ENCODE measurements at regions not wholly inside any gene's neighbourhood (a gene's known extent, or its start where the extent isn't known, plus 50 kb on each side); places are given as distances from the start of the nearest gene placed in this dataset.

- H3K36me3 Mint-ChIP-seq (ENCODE audit: insufficient read depth), result no peaks in the 10 kb centered on the region
- DNase-seq (ENCODE audit: low spot score in 2 of 2) (no peak), ATAC-seq (replicated peaks; ENCODE audit: extremely low read depth, poor library complexity, severe bottlenecking) (no peak)
- no peak overlapping the region for H3K27ac Mint-ChIP-seq (ENCODE audit: low read depth)
- no peaks in the 10 kb centered on the region for H3K9me3 Mint-ChIP-seq
- no peaks in the 10 kb centered on the region for H3K4me1 Mint-ChIP-seq
- H3K4me3 Mint-ChIP-seq, result no peak overlapping the region
- H3K27me3 Mint-ChIP-seq, result no peaks in the 10 kb centered on the region
Observed at GRCh38 chr7:41820111-41820671, 117.3 kb upstream of the INHBA start.

- no peaks in the 10 kb centered on the region for H3K9me3 Mint-ChIP-seq
- ATAC-seq (replicated peaks; ENCODE audit: extremely low read depth, poor library complexity, severe bottlenecking) (no peak), DNase-seq (ENCODE audit: low spot score in 2 of 2) (no peak)
- no peak overlapping the region for H3K4me3 Mint-ChIP-seq
- no peaks in the 10 kb centered on the region for H3K27me3 Mint-ChIP-seq
- peaks cover 3% of the 10 kb centered on the region for H3K4me1 Mint-ChIP-seq
- H3K36me3 Mint-ChIP-seq (ENCODE audit: insufficient read depth), result no peaks in the 10 kb centered on the region
- no peak overlapping the region for H3K27ac Mint-ChIP-seq (ENCODE audit: low read depth)
Observed at GRCh38 chr7:41819645-41820044, 116.8 kb upstream of the INHBA start.

GRCh38 chr7:41818765-41819398 is 116.0 kb upstream of the INHBA start:
- Mint-ChIP-seq H3K27ac (ENCODE audit: low read depth) (no peak overlapping the region), H3K27me3 (no peaks in the 10 kb centered on the region), H3K36me3 (ENCODE audit: insufficient read depth) (no peaks in the 10 kb centered on the region), H3K4me3 (no peak overlapping the region), H3K4me1 (peaks cover 6% of the 10 kb centered on the region), H3K9me3 (no peaks in the 10 kb centered on the region)
- ATAC-seq (replicated peaks; ENCODE audit: extremely low read depth, poor library complexity, severe bottlenecking) (no peak), DNase-seq (ENCODE audit: low spot score in 2 of 2) (no peak)

GRCh38 chr7:41817386-41817785 is 114.5 kb upstream of the INHBA start:
- no peak for ATAC-seq (replicated peaks; ENCODE audit: extremely low read depth, poor library complexity, severe bottlenecking)
- Mint-ChIP-seq H3K27ac (ENCODE audit: low read depth) (no peak overlapping the region), H3K4me3 (no peak overlapping the region), H3K4me1 (peaks cover 6% of the 10 kb centered on the region), H3K9me3 (no peaks in the 10 kb centered on the region), H3K27me3 (no peaks in the 10 kb centered on the region), H3K36me3 (ENCODE audit: insufficient read depth) (no peaks in the 10 kb centered on the region)
- DNase-seq (ENCODE audit: low spot score in 2 of 2), result no peak

GRCh38 chr7:41816111-41816510 is 113.2 kb upstream of the INHBA start:
- peaks cover 6% of the 10 kb centered on the region for H3K4me1 Mint-ChIP-seq
- no peak overlapping the region for H3K4me3 Mint-ChIP-seq
- no peak for DNase-seq (ENCODE audit: low spot score in 2 of 2)
- H3K27ac Mint-ChIP-seq (ENCODE audit: low read depth), result no peak overlapping the region
- H3K36me3 Mint-ChIP-seq (ENCODE audit: insufficient read depth), result no peaks in the 10 kb centered on the region
- H3K9me3 Mint-ChIP-seq, result no peaks in the 10 kb centered on the region
- H3K27me3 Mint-ChIP-seq, result no peaks in the 10 kb centered on the region
- peak; percentile 32 for ATAC-seq (replicated peaks; ENCODE audit: extremely low read depth, poor library complexity, severe bottlenecking)

GRCh38 chr7:41814888-41815287 is 112.0 kb upstream of the INHBA start:
- H3K27me3 Mint-ChIP-seq, result no peaks in the 10 kb centered on the region
- no peaks in the 10 kb centered on the region for H3K9me3 Mint-ChIP-seq
- ATAC-seq (replicated peaks; ENCODE audit: extremely low read depth, poor library complexity, severe bottlenecking), result no peak
- H3K4me3 Mint-ChIP-seq, result no peak overlapping the region
- peaks cover 6% of the 10 kb centered on the region for H3K4me1 Mint-ChIP-seq
- no peak for DNase-seq (ENCODE audit: low spot score in 2 of 2)
- no peaks in the 10 kb centered on the region for H3K36me3 Mint-ChIP-seq (ENCODE audit: insufficient read depth)
- no peak overlapping the region for H3K27ac Mint-ChIP-seq (ENCODE audit: low read depth)

- DNase-seq (ENCODE audit: low spot score in 2 of 2) (no peak), ATAC-seq (replicated peaks; ENCODE audit: extremely low read depth, poor library complexity, severe bottlenecking) (no peak)
- Mint-ChIP-seq H3K27ac (ENCODE audit: low read depth) (no peak overlapping the region), H3K27me3 (no peaks in the 10 kb centered on the region), H3K4me1 (peaks cover 6% of the 10 kb centered on the region), H3K4me3 (no peak overlapping the region), H3K9me3 (no peaks in the 10 kb centered on the region), H3K36me3 (ENCODE audit: insufficient read depth) (no peaks in the 10 kb centered on the region)
Observed at GRCh38 chr7:41813286-41813685, 110.4 kb upstream of the INHBA start.

GRCh38 chr7:41811941-41812340 is 109.1 kb upstream of the INHBA start:
- H3K4me1 Mint-ChIP-seq, result peaks cover 6% of the 10 kb centered on the region
- H3K27me3 Mint-ChIP-seq, result no peaks in the 10 kb centered on the region
- H3K36me3 Mint-ChIP-seq (ENCODE audit: insufficient read depth), result no peaks in the 10 kb centered on the region
- DNase-seq (ENCODE audit: low spot score in 2 of 2), result no peak
- no peak overlapping the region for H3K27ac Mint-ChIP-seq (ENCODE audit: low read depth)
- no peak overlapping the region for H3K4me3 Mint-ChIP-seq
- no peaks in the 10 kb centered on the region for H3K9me3 Mint-ChIP-seq
- ATAC-seq (replicated peaks; ENCODE audit: extremely low read depth, poor library complexity, severe bottlenecking), result no peak

GRCh38 chr7:41809940-41810576 is 107.2 kb upstream of the INHBA start:
- Mint-ChIP-seq H3K27ac (ENCODE audit: low read depth) (no peak overlapping the region), H3K36me3 (ENCODE audit: insufficient read depth) (no peaks in the 10 kb centered on the region), H3K4me3 (no peak overlapping the region), H3K27me3 (no peaks in the 10 kb centered on the region), H3K4me1 (peaks cover 6% of the 10 kb centered on the region), H3K9me3 (no peaks in the 10 kb centered on the region)
- DNase-seq (ENCODE audit: low spot score in 2 of 2), result no peak
- no peak for ATAC-seq (replicated peaks; ENCODE audit: extremely low read depth, poor library complexity, severe bottlenecking)

GRCh38 chr7:41809529-41809939 is 106.6 kb upstream of the INHBA start:
- no peaks in the 10 kb centered on the region for H3K9me3 Mint-ChIP-seq
- H3K27me3 Mint-ChIP-seq, result no peaks in the 10 kb centered on the region
- no peak overlapping the region for H3K4me3 Mint-ChIP-seq
- H3K27ac Mint-ChIP-seq (ENCODE audit: low read depth), result no peak overlapping the region
- ATAC-seq (replicated peaks; ENCODE audit: extremely low read depth, poor library complexity, severe bottlenecking) (no peak), DNase-seq (ENCODE audit: low spot score in 2 of 2) (no peak)
- no peaks in the 10 kb centered on the region for H3K36me3 Mint-ChIP-seq (ENCODE audit: insufficient read depth)
- H3K4me1 Mint-ChIP-seq, result peaks cover 2% of the 10 kb centered on the region

- no peaks in the 10 kb centered on the region for H3K27me3 Mint-ChIP-seq
- ATAC-seq (replicated peaks; ENCODE audit: extremely low read depth, poor library complexity, severe bottlenecking) (no peak), DNase-seq (ENCODE audit: low spot score in 2 of 2) (no peak)
- no peaks in the 10 kb centered on the region for H3K9me3 Mint-ChIP-seq
- no peaks in the 10 kb centered on the region for H3K36me3 Mint-ChIP-seq (ENCODE audit: insufficient read depth)
- H3K27ac Mint-ChIP-seq (ENCODE audit: low read depth), result no peak overlapping the region
- no peaks in the 10 kb centered on the region for H3K4me1 Mint-ChIP-seq
- H3K4me3 Mint-ChIP-seq, result no peak overlapping the region
Observed at GRCh38 chr7:41809116-41809515, 106.2 kb upstream of the INHBA start.

- Mint-ChIP-seq H3K27ac (ENCODE audit: low read depth) (no peak overlapping the region), H3K36me3 (ENCODE audit: insufficient read depth) (no peaks in the 10 kb centered on the region), H3K27me3 (no peaks in the 10 kb centered on the region), H3K4me1 (no peaks in the 10 kb centered on the region), H3K9me3 (no peaks in the 10 kb centered on the region), H3K4me3 (no peak overlapping the region)
- DNase-seq (ENCODE audit: low spot score in 2 of 2) (no peak), ATAC-seq (replicated peaks; ENCODE audit: extremely low read depth, poor library complexity, severe bottlenecking) (no peak)
Observed at GRCh38 chr7:41808541-41808940, 105.7 kb upstream of the INHBA start.

- Mint-ChIP-seq H3K36me3 (ENCODE audit: insufficient read depth) (no peaks in the 10 kb centered on the region), H3K27ac (ENCODE audit: low read depth) (no peak overlapping the region), H3K4me1 (no peaks in the 10 kb centered on the region), H3K27me3 (no peaks in the 10 kb centered on the region), H3K4me3 (no peak overlapping the region), H3K9me3 (peaks cover 5% of the 10 kb centered on the region)
- no peak for ATAC-seq (replicated peaks; ENCODE audit: extremely low read depth, poor library complexity, severe bottlenecking)
- no peak for DNase-seq (ENCODE audit: low spot score in 2 of 2)
Observed at GRCh38 chr7:41803569-41803968, 100.7 kb upstream of the INHBA start.

Measured in central memory CD8-positive, alpha-beta T cell (primary cell).